ENCODE measurements at regions not wholly inside any gene's neighbourhood (a gene's known extent, or its start where the extent isn't known, plus 50 kb on each side); places are given as distances from the start of the nearest gene placed in this dataset.

DNA sequence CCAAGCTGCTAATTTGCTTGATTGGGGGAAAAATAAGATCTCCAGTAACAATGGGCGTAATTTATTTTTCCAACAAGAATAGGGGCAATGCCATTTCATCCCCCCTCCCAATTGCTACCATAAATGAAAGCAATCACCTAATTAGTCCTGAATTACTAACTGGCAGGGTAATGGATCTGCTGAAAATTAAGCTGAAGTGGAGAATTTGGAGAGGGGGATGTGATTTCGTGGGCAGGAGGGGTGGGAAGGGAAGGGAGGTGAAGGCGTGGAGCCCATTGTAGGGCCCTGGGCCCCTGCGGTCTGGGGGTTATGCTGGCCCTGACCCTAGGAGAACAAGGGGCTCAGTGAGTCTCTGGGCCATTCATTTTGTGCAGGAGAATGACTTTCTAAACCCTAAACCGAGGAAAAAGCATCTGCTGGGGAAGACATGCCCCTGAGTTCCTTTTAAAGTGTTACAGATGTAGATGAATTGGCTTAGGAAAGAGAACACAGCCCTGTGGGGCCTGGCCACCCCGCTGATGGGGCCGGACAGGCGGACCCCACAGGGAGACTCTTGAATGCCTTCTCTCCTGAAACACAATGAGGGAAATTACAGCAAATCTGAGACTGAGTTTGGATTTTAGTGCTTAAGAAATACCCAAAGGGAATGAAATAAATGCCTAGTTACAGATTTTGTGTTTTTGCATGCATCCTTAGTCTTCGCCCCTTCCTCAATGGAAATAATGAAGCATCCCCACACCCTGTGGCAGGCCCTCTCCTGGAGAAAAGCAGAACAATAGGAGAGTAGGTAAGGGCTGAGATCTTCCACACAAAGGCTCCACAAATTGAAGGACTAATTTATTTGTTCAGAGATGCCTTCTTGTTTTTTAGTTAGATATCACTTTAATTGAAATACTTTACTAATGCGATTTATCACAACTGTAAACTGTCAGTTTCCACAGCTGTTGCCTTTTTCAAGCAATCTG is 143.2 kb downstream of the PSAT1 start:
- TF ChIP-seq CTCF (IDR thresholded peaks at IDR 0.05) (no peak), POLR2A (IDR thresholded peaks at IDR 0.05) (no peak)
